Hepatocyte (in vitro differentiated cells): ENCODE measurements at regions not wholly inside any gene's neighbourhood (a gene's known extent, or its start where the extent isn't known, plus 50 kb on each side); places are given as distances from the start of the nearest gene placed in this dataset.

Source experiments
- CTCF ChIP-seq: fragments of 200-600 bp; sonication (generic); IDR thresholded peaks from 2 replicates; pipeline ENCODE4 v1.5.1; 2016; ENCODE audit warnings: antibody characterized with exemption, mild to moderate bottlenecking; ENCODE audit not compliant: poor library complexity
- EZH2 ChIP-seq: fragments of 200-600 bp; sonication (generic); IDR thresholded peaks from 2 replicates; pipeline ENCODE4 v1.6.1; 2016; ENCODE audit warnings: antibody characterized with exemption, mild to moderate bottlenecking, borderline replicate concordance
- EZH2phosphoT487 ChIP-seq: fragments of 200-600 bp; sonication (generic); IDR thresholded peaks from one replicate; pipeline ENCODE4 v1.6.1; 2018; ENCODE audit warnings: antibody characterized with exemption, mild to moderate bottlenecking, low read depth, moderate library complexity; ENCODE audit not compliant: unreplicated experiment, severe bottlenecking

GRCh38 chr18:57922885-57923284 is 119.8 kb upstream of the ATP8B1 start:
- TF ChIP-seq EZH2phosphoT487 (no peak), CTCF (no peak), EZH2 (no peak)
